LNCaP clone FGC (cell line): ENCODE measurements at regions not wholly inside any gene's neighbourhood (a gene's known extent, or its start where the extent isn't known, plus 50 kb on each side); places are given as distances from the start of the nearest gene placed in this dataset.
"Not testable (repeated sequence)": the region's sequence is repeated elsewhere in the genome, so short reads cannot be mapped to it uniquely, and the experiment has no call there.

Experiments
- DNase-seq: peaks from one replicate; pipeline ENCODE4 v3.0.0-alpha.2; 2011; ENCODE audit warnings: low read depth
- H3K4me3 ChIP-seq: 2 replicates; pipeline ENCODE4 v1.5.1; 2011; ENCODE audit warnings: mild to moderate bottlenecking, low read depth, low read length, control low read depth
- CTCF ChIP-seq: IDR thresholded peaks from 2 replicates; pipeline ENCODE4 v1.5.1; 2012; ENCODE audit warnings: mild to moderate bottlenecking; ENCODE audit not compliant: control insufficient read depth, insufficient read depth; ENCODE audit errors: extremely low read depth

GRCh38 chr7:149683898-149684297 lies 89.5 kb downstream of the ZNF467 start:
- no peak for DNase-seq
- H3K4me3 ChIP-seq: no peak overlapping the region
- no peak for TF ChIP-seq CTCF

- H3K4me3 ChIP-seq: no peak overlapping the region
- DNase-seq: no peak
- no peak for TF ChIP-seq CTCF
Measured at GRCh38 chr7:149683181-149683580, 90.2 kb downstream of the ZNF467 start.

- no peak for TF ChIP-seq CTCF
Measured at GRCh38 chr7:149682038-149682437, 91.3 kb downstream of the ZNF467 start.

GRCh38 chr7:149681274-149681673 lies 92.1 kb downstream of the ZNF467 start:
- TF ChIP-seq CTCF: no peak
- DNase-seq: no peak
- H3K4me3 ChIP-seq: no peak overlapping the region

More at GRCh38 chr7:149682038-149682437, 91.3 kb downstream of the ZNF467 start:
- H3K4me3 ChIP-seq: no peak overlapping the region
- no peak for DNase-seq

- DNase-seq: no peak
- TF ChIP-seq CTCF: no peak
- H3K4me3 ChIP-seq: no peak overlapping the region
Measured at GRCh38 chr7:149680331-149681025, 92.9 kb downstream of the ZNF467 start.

- not testable (repeated sequence) for H3K4me3 ChIP-seq
- DNase-seq: peak; percentile 7
Measured at GRCh38 chr7:149674728-149675385, 98.5 kb downstream of the ZNF467 start.

- H3K4me3 ChIP-seq: no peak overlapping the region
- DNase-seq: no peak
- no peak for TF ChIP-seq CTCF
Measured at GRCh38 chr7:149673006-149673405, 100.4 kb downstream of the ZNF467 start.
